ENCODE measurements at regions not wholly inside any gene's neighbourhood (a gene's known extent, or its start where the extent isn't known, plus 50 kb on each side); places are given as distances from the start of the nearest gene placed in this dataset.

- no peak for ATAC-seq
- no peak for FAIRE-seq
- intact Hi-C loops (cut with DNase I) = no loop called here
Observed at GRCh38 chr7:89798599-89798996, 355.7 kb upstream of the STEAP1 start.

GRCh38 chr7:89800761-89801160 lies 353.5 kb upstream of the STEAP1 start:
- ATAC-seq (no peak), FAIRE-seq (no peak), DNase-seq (no peak)
- H3K27me3 ChIP-seq = no peaks in the 10 kb centered on the region
- no peak for TF ChIP-seq CTCF (IDR thresholded peaks at IDR 0.05)
- intact Hi-C loops (cut with DNase I) = no loop called here
- H3K4me1 ChIP-seq = no peaks in the 10 kb centered on the region
- H3K9me3 ChIP-seq = no peaks in the 10 kb centered on the region
- H3K36me3 ChIP-seq = no peaks in the 10 kb centered on the region
- WGBS, 2 donors = 58 to 83% methylated on average over 2 of the region's 2 CpGs
- H3K4me3 ChIP-seq = no peak overlapping the region
- H3K27ac ChIP-seq = no peak overlapping the region

More at GRCh38 chr7:89798599-89798996, 355.7 kb upstream of the STEAP1 start:
- Histone ChIP-seq H3K4me1 (no peaks in the 10 kb centered on the region), H3K4me3 (no peak overlapping the region), H3K27ac (no peak overlapping the region), H3K27me3 (no peaks in the 10 kb centered on the region), H3K9me3 (no peaks in the 10 kb centered on the region), H3K36me3 (no peaks in the 10 kb centered on the region)
- 88 to 100% methylated on average over 2 of the region's 2 CpGs for WGBS, 2 donors
- no peak for TF ChIP-seq CTCF (IDR thresholded peaks at IDR 0.05)
- peak in 1 of 6 donors; percentile 17 for DNase-seq

GRCh38 chr7:89809291-89809690 lies 345.0 kb upstream of the STEAP1 start:
- no peaks in the 10 kb centered on the region for H3K36me3 ChIP-seq

GRCh38 chr7:89813081-89813480 lies 341.2 kb upstream of the STEAP1 start:
- WGBS, 2 donors = 57 to 58% methylated on average over 1 of the region's 1 CpG
- H3K4me3 ChIP-seq = no peak overlapping the region
- DNase-seq (no peak), ATAC-seq (no peak), FAIRE-seq (no peak)
- H3K27ac ChIP-seq = no peak overlapping the region
- intact Hi-C loops (cut with DNase I) = no loop called here
- no peak for TF ChIP-seq CTCF (IDR thresholded peaks at IDR 0.05)
- no peaks in the 10 kb centered on the region for H3K4me1 ChIP-seq
- no peaks in the 10 kb centered on the region for H3K36me3 ChIP-seq
- no peaks in the 10 kb centered on the region for H3K27me3 ChIP-seq
- no peaks in the 10 kb centered on the region for H3K9me3 ChIP-seq

More at GRCh38 chr7:89809291-89809690, 345.0 kb upstream of the STEAP1 start:
- H3K27ac ChIP-seq = no peak overlapping the region
- FAIRE-seq (no peak), DNase-seq (no peak), ATAC-seq (no peak)
- H3K4me1 ChIP-seq = no peaks in the 10 kb centered on the region
- H3K4me3 ChIP-seq = no peak overlapping the region
- 42 to 61% methylated on average over 1 of the region's 1 CpG for WGBS, 2 donors
- TF ChIP-seq CTCF (IDR thresholded peaks at IDR 0.05) = no peak
- H3K27me3 ChIP-seq = no peaks in the 10 kb centered on the region
- H3K9me3 ChIP-seq = no peaks in the 10 kb centered on the region
- intact Hi-C loops (cut with DNase I) = no loop called here

GRCh38 chr7:89826121-89826520 lies 328.1 kb upstream of the STEAP1 start:
- Histone ChIP-seq H3K4me3 (no peak overlapping the region), H3K36me3 (no peaks in the 10 kb centered on the region), H3K27me3 (no peaks in the 10 kb centered on the region), H3K9me3 (no peaks in the 10 kb centered on the region), H3K27ac (no peak overlapping the region), H3K4me1 (no peaks in the 10 kb centered on the region)
- intact Hi-C loops (cut with DNase I) = no loop called here
- ATAC-seq (no peak), DNase-seq (no peak), FAIRE-seq (no peak)
- no peak for TF ChIP-seq CTCF (IDR thresholded peaks at IDR 0.05)
- WGBS, 2 donors = 61 to 62% methylated on average over 1 of the region's 1 CpG
